Adrenal gland (tissue), 9 donors: ENCODE measurements at regions not wholly inside any gene's neighbourhood (a gene's known extent, or its start where the extent isn't known, plus 50 kb on each side); places are given as distances from the start of the nearest gene placed in this dataset.

Experiments used
- DNase-seq, 7 donors: peaks; one replicate each; pipeline ENCODE4 v3.0.0-alpha.2; 2019 to 2020
- H3K27ac ChIP-seq, 5 donors: fragments of 200-600 bp; sonication (generic) in 4 of 5; 1 replicate in 3 of 5; 2 replicates in 2 of 5; pipeline versions ENCODE4 v1.5.1 to v1.8.0; 2016 to 2020; ENCODE audit warnings: mild to moderate bottlenecking in 1 of 5
- H3K27me3 ChIP-seq: fragments of 200-600 bp; 2 replicates; pipeline ENCODE4 v1.8.0; 2021
- H3K36me3 ChIP-seq, 2 donors: fragments of 200-600 bp; replicated peaks in 1 of 2; 1 replicate in 1 of 2; 2 replicates in 1 of 2; pipeline versions ENCODE4 v1.5.1 to v1.8.0; 2018 to 2022
- H3K4me1 ChIP-seq, 2 donors: fragments of 200-600 bp; replicated peaks in 1 of 2; 1 replicate in 1 of 2; 2 replicates in 1 of 2; pipeline versions ENCODE4 v1.5.1 to v1.8.0; 2018 to 2021
- H3K4me3 ChIP-seq, 4 donors: fragments of 200-600 bp; sonication (generic) in 3 of 4; one replicate each; pipeline ENCODE4 v1.5.1; 2016 to 2018
- H3K9me3 ChIP-seq, 3 donors: fragments of 200-600 bp; sonication (generic) in 1 of 3; replicated peaks in 1 of 3; 1 replicate in 2 of 3; 2 replicates in 1 of 3; pipeline versions ENCODE4 v1.5.1 to v1.8.0; 2016 to 2021
- CTCF ChIP-seq, 6 experiments: fragments of 450-650 bp in 4 of 6; fragments of 200-600 bp in 2 of 6; sonication (generic) in 1 of 6; IDR thresholded peaks; 1 replicate in 5 of 6; 2 replicates in 1 of 6; pipeline versions ENCODE4 v1.5.1 to v1.8.0; 2016 to 2021; ENCODE audit warnings: antibody characterized with exemption in 6 of 6, mild to moderate bottlenecking in 2 of 6, moderate library complexity in 1 of 6
- POLR2A ChIP-seq, 2 donors: fragments of 450-650 bp; IDR thresholded peaks; one replicate each; pipeline ENCODE4 v1.6.1; 2017; ENCODE audit warnings: antibody characterized with exemption in 2 of 2, mild to moderate bottlenecking in 2 of 2, moderate library complexity in 1 of 2
- WGBS, 4 donors: extraction: QIAGEN DNeasy Blood & Tissue Kit in 2 of 4; methylation state at CpG; one replicate each; pipeline versions ENCODE4 v1.1.5 to v1.1.7; 2013 to 2017; 5-methylcytosine and 5-hydroxymethylcytosine counted together
- intact Hi-C, 2 donors: fragments of 100-400 bp; cut with DNase I; formaldehyde crosslinking; loops; one replicate each; pipeline versions ENCODE4 v1.14.1 to v1.15.0; 2022 to 2023
- donor health status: healthy with polysubstance abuse.
- donor health status: Bipolar disorder and iron deficiency.
- donor health status: DM: yes; HTN: yes; CAD: no.
- donor health status: DM: no; HTN: no; CAD: no.
- donor health status: DM: no; HTN: no; CAD: no.

- Histone ChIP-seq H3K4me1 (no peaks in the 10 kb centered on the region), H3K36me3 (no peaks in the 10 kb centered on the region), H3K27ac (no peak overlapping the region), H3K9me3 (no peaks in the 10 kb centered on the region), H3K4me3 (no peak overlapping the region), H3K27me3 (no peaks in the 10 kb centered on the region)
- TF ChIP-seq POLR2A (IDR thresholded peaks at IDR 0.05), result no peak
- TF ChIP-seq CTCF (IDR thresholded peaks at IDR 0.05), result no peak
- 92 to 98% (median 94%) methylated on average over 3 of the region's 3 CpGs for WGBS, 4 donors
- intact Hi-C loops, result no loop called here
- no peak for DNase-seq
Observed at GRCh38 chr5:67319935-67320725, 123.5 kb upstream of the CD180 start.

- no peaks in the 10 kb centered on the region for H3K36me3 ChIP-seq
- no peaks in the 10 kb centered on the region for H3K9me3 ChIP-seq
- no peaks in the 10 kb centered on the region for H3K27me3 ChIP-seq
- 89 to 100% (median 94%) methylated on average over 2 to 15 of the region's 15 CpGs for WGBS, 4 donors
- H3K4me1 ChIP-seq, result no peaks in the 10 kb centered on the region
- H3K4me3 ChIP-seq, result no peak overlapping the region
- TF ChIP-seq POLR2A (IDR thresholded peaks at IDR 0.05), result no peak
- TF ChIP-seq CTCF (IDR thresholded peaks at IDR 0.05), result no peak
- DNase-seq, result no peak
- intact Hi-C loops, result no loop called here
- H3K27ac ChIP-seq, result no peak overlapping the region
Observed at GRCh38 chr5:67318746-67319145, 122.1 kb upstream of the CD180 start.

- H3K27ac ChIP-seq, result no peak overlapping the region
- no peak overlapping the region for H3K4me3 ChIP-seq
- H3K27me3 ChIP-seq, result no peaks in the 10 kb centered on the region
- DNase-seq, result no peak
- H3K4me1 ChIP-seq, result no peaks in the 10 kb centered on the region
- H3K9me3 ChIP-seq, result no peaks in the 10 kb centered on the region
- TF ChIP-seq POLR2A (IDR thresholded peaks at IDR 0.05), result no peak
- no peak for TF ChIP-seq CTCF (IDR thresholded peaks at IDR 0.05)
- intact Hi-C loops, result no loop called here
- H3K36me3 ChIP-seq, result no peaks in the 10 kb centered on the region
Observed at GRCh38 chr5:67317603-67318002, 121.0 kb upstream of the CD180 start.

- no peak for DNase-seq
- WGBS, 4 donors, result 92 to 100% (median 95%) methylated on average over 1 of the region's 1 CpG
- intact Hi-C loops, result no loop called here
Observed at GRCh38 chr5:67316695-67317094, 120.1 kb upstream of the CD180 start.

More at GRCh38 chr5:67316695-67317094, 120.1 kb upstream of the CD180 start:
- Histone ChIP-seq H3K36me3 (no peaks in the 10 kb centered on the region), H3K4me1 (no peaks in the 10 kb centered on the region), H3K27me3 (no peaks in the 10 kb centered on the region), H3K4me3 (no peak overlapping the region), H3K9me3 (no peaks in the 10 kb centered on the region), H3K27ac (no peak overlapping the region)
- TF ChIP-seq POLR2A (IDR thresholded peaks at IDR 0.05), result no peak
- TF ChIP-seq CTCF (IDR thresholded peaks at IDR 0.05), result no peak
